SK-N-SH (cell line): ENCODE measurements at regions not wholly inside any gene's neighbourhood (a gene's known extent, or its start where the extent isn't known, plus 50 kb on each side); places are given as distances from the start of the nearest gene placed in this dataset.

Experiments used
- CTCF ChIA-PET: fragments of 300-600, 350-600 bp; formaldehyde crosslinking; extraction: SDS; loops from one replicate; lab custom pipeline; 2021; lab: Yijun Ruan, JAX
- POLR2A ChIA-PET: fragments of 350-600 bp; sonication (Branson Sonifier 250); formaldehyde crosslinking; extraction: SDS; loops from one replicate; lab custom pipeline; 2020; ENCODE audit warnings: antibody characterized with exemption, inconsistent platforms; lab: Yijun Ruan, JAX
- DNase-seq: peaks from one replicate; pipeline ENCODE4 v3.0.0; 2012
- H2AFZ ChIP-seq: fragments of 200-600 bp; sonication (generic); 2 replicates; pipeline ENCODE4 v1.8.1; 2016; ENCODE audit warnings: antibody characterized with exemption, mild to moderate bottlenecking, low read depth
- H3F3A ChIP-seq: fragments of 200-600 bp; sonication (generic); replicated peaks from 2 replicates; pipeline ENCODE3; 2016; ENCODE audit warnings: antibody characterized with exemption, mild to moderate bottlenecking; ENCODE audit not compliant: insufficient read depth
- H3K27ac ChIP-seq, 2 experiments: fragments of 200-500 bp in 1 of 2; fragments of 200-600 bp in 1 of 2; sonication (Bioruptor generic) in 1 of 2; sonication (generic), shearing (Covaris generic) in 1 of 2; 2 replicates each; pipeline versions ENCODE4 v1.5.1 to v1.6.1; 2014 to 2016; ENCODE audit warnings: low read depth in 2 of 2, inconsistent platforms in 1 of 2, low read length in 1 of 2, mild to moderate bottlenecking in 1 of 2, mixed read lengths in 1 of 2
- H3K27me3 ChIP-seq: fragments of 200-600 bp; sonication (generic), shearing (Covaris generic); 2 replicates; pipeline ENCODE4 v1.6.1; 2016; ENCODE audit warnings: mixed run types; ENCODE audit not compliant: insufficient read depth
- H3K36me3 ChIP-seq, 2 experiments: fragments of 200-500 bp in 1 of 2; fragments of 200-600 bp in 1 of 2; sonication (Bioruptor generic) in 1 of 2; sonication (generic) in 1 of 2; replicated peaks in 1 of 2; 2 replicates each; pipeline versions ENCODE3 to v1.5.1; 2014 to 2016; ENCODE audit warnings: low read length in 1 of 2, mild to moderate bottlenecking in 1 of 2; ENCODE audit not compliant: insufficient read depth in 2 of 2, control insufficient read depth in 1 of 2
- H3K4me1 ChIP-seq, 2 experiments: fragments of 200-500 bp in 1 of 2; fragments of 200-600 bp in 1 of 2; sonication (Bioruptor generic) in 1 of 2; sonication (generic), shearing (Covaris generic) in 1 of 2; 2 replicates each; pipeline versions ENCODE4 v1.5.1 to v1.6.1; 2014 to 2016; ENCODE audit warnings: low read depth in 1 of 2, low read length in 1 of 2, mixed run types in 1 of 2; ENCODE audit not compliant: insufficient read depth in 2 of 2, control insufficient read depth in 1 of 2
- H3K4me2 ChIP-seq: fragments of 200-600 bp; sonication (generic), shearing (Covaris generic); 2 replicates; pipeline ENCODE4 v1.6.1; 2017; ENCODE audit warnings: mixed run types
- H3K4me3 ChIP-seq, 2 experiments: fragments of 200-500 bp in 1 of 2; fragments of 200-600 bp in 1 of 2; sonication (Bioruptor generic) in 1 of 2; sonication (generic), shearing (Covaris generic) in 1 of 2; 2 replicates each; pipeline versions ENCODE4 v1.5.1 to v1.8.1; 2014 to 2016; ENCODE audit warnings: low read depth in 2 of 2, inconsistent platforms in 1 of 2, low read length in 1 of 2, mild to moderate bottlenecking in 1 of 2, mixed read lengths in 1 of 2, moderate library complexity in 1 of 2
- H3K79me2 ChIP-seq: fragments of 200-600 bp; sonication (generic); 2 replicates; pipeline ENCODE4 v1.8.1; 2017; ENCODE audit warnings: mild to moderate bottlenecking; ENCODE audit not compliant: insufficient read depth
- H3K9ac ChIP-seq: fragments of 200-600 bp; sonication (generic); 2 replicates; pipeline ENCODE4 v1.6.1; 2017; ENCODE audit warnings: mixed run types
- H3K9me2 ChIP-seq: fragments of 200-600 bp; sonication (generic); 2 replicates; pipeline ENCODE4 v1.6.1; 2017; ENCODE audit warnings: mixed run types
- H3K9me3 ChIP-seq: fragments of 200-600 bp; sonication (generic); 2 replicates; pipeline ENCODE4 v1.6.1; 2017; ENCODE audit warnings: mixed run types, mild to moderate bottlenecking, moderate library complexity
- H4K20me1 ChIP-seq: fragments of 200-600 bp; sonication (generic); 2 replicates; pipeline ENCODE4 v1.6.1; 2017; ENCODE audit warnings: mild to moderate bottlenecking, mixed run types; ENCODE audit not compliant: insufficient read depth
- ELF1 ChIP-seq: IDR thresholded peaks from 2 replicates; pipeline ENCODE4 v1.4.0; 2012
- FOXM1 ChIP-seq: IDR thresholded peaks from 2 replicates; pipeline ENCODE4 v1.4.0; 2012; ENCODE audit warnings: low read depth, mild to moderate bottlenecking
- GABPA ChIP-seq: IDR thresholded peaks from 2 replicates; pipeline ENCODE4 v1.4.0; 2012; ENCODE audit warnings: low read depth, mild to moderate bottlenecking
- IRF3 ChIP-seq: fragments of 150-350 bp; IDR thresholded peaks from 2 replicates; pipeline ENCODE4 v1.6.1; 2016; ENCODE audit warnings: mild to moderate bottlenecking, low read depth, low read length
- MEF2A ChIP-seq: IDR thresholded peaks from 2 replicates; pipeline ENCODE4 v1.4.0; 2012; ENCODE audit warnings: low read depth, borderline replicate concordance
- MXI1 ChIP-seq: IDR thresholded peaks from 2 replicates; pipeline ENCODE4 v1.6.1; 2012; ENCODE audit warnings: mild to moderate bottlenecking, low read depth, low read length, improper control_type of control experiment
- RCOR1 ChIP-seq: fragments of 150-350 bp; IDR thresholded peaks from 2 replicates; pipeline ENCODE4 v1.6.1; 2017; ENCODE audit warnings: antibody characterized with exemption, low read length
- TCF12 ChIP-seq: IDR thresholded peaks from 2 replicates; pipeline ENCODE4 v1.4.0; 2012
- TEAD4 ChIP-seq: IDR thresholded peaks from 2 replicates; pipeline ENCODE4 v1.4.0; 2012; ENCODE audit warnings: mild to moderate bottlenecking, borderline replicate concordance; ENCODE audit not compliant: insufficient read depth
- WGBS: methylation state at CpG from one replicate; pipeline ENCODE4 v1.1.6; 2017; ENCODE audit warnings: low lambda C conversion rate; 5-methylcytosine and 5-hydroxymethylcytosine counted together
- TF ChIP-seq, protein P1 (sequence below): IDR thresholded peaks from 2 replicates; pipeline ENCODE4 v1.4.0; 2012; ENCODE audit warnings: low read depth

- no peak for TF ChIP-seq MEF2A
- TF ChIP-seq, protein P1, sequence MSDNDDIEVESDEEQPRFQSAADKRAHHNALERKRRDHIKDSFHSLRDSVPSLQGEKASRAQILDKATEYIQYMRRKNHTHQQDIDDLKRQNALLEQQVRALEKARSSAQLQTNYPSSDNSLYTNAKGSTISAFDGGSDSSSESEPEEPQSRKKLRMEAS = no peak
Observed at GRCh38 chr11:133676265-133676664, 144.0 kb upstream of the OPCML start (continued).

GRCh38 chr11:133669371-133670053 is 137.2 kb upstream of the OPCML start:
- CTCF ChIA-PET = no interaction called here
- no peaks in the 10 kb centered on the region for H4K20me1 ChIP-seq
- no peaks in the 10 kb centered on the region for H3K79me2 ChIP-seq
- no peaks in the 10 kb centered on the region for H3K4me1 ChIP-seq
- no peaks in the 10 kb centered on the region for H3F3A ChIP-seq
- peaks cover 4% of the 10 kb centered on the region; the same call in 1 of the 2 replicates for H3K9me3 ChIP-seq
- no peak overlapping the region for H3K9ac ChIP-seq
- WGBS = 66% methylated on average over 12 of the region's 12 CpGs
- H3K4me2 ChIP-seq = no peak overlapping the region
- no peaks in the 10 kb centered on the region for H3K27me3 ChIP-seq
- DNase-seq = no peak
- H3K4me3 ChIP-seq = no peak overlapping the region
- no peaks in the 10 kb centered on the region for H3K36me3 ChIP-seq
- H3K9me2 ChIP-seq = no peaks in the 10 kb centered on the region
- H3K27ac ChIP-seq = no peak overlapping the region
- POLR2A ChIA-PET = no interaction called here
- H2AFZ ChIP-seq = no peak overlapping the region
- TF ChIP-seq MXI1 (no peak), TCF12 (no peak), GABPA (no peak), RCOR1 (no peak), TEAD4 (no peak), IRF3 (no peak)

DNA sequence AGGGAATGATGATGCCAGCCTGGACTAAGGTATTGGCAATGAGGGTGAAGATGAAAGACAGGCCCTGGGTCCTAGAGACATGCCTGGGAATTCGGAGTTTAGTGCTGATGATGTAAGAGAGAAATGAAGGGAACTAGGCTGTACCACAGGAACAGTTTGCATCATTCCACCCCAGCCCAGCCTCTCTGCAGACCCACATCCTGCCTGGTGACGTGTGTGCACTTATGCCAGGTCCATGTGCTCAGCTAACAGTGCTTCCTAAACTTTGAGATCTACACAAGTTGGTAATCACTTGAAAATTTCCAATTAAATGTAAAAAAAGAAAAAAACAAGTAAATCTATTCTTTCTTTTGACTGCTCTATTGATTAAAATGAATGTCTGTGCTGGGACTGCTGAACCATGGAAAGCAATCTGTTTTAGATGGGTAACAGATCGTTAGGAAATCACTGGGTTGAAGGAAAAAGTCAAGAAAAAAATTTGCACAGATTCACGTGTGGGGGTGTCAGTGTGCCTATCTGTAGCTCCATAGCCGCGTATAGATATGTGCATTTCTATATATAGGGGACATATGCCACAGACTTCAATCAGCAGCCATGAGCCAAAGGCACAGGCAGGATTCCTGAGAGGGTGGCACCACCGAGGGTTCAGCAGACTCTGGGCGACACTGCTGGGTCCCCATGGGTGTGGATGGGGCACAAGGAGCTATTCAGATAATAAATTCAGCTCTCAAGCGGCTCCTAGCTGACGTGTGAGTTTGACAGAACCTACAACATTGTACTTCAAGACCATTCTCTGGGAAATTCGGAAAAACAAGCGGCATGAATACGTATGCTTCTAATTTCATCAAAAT is 131.1 kb upstream of the OPCML start:
- Histone ChIP-seq H4K20me1 (no peaks in the 10 kb centered on the region), H3K79me2 (no peaks in the 10 kb centered on the region), H3K9ac (no peak overlapping the region), H3K27me3 (no peaks in the 10 kb centered on the region), H3K9me3 (no peaks in the 10 kb centered on the region; the same call in 1 of the 2 replicates), H3K9me2 (no peaks in the 10 kb centered on the region), H3F3A (no peaks in the 10 kb centered on the region), H3K36me3 (no peaks in the 10 kb centered on the region), H3K4me1 (no peaks in the 10 kb centered on the region), H3K4me2 (no peak overlapping the region), H3K4me3 (no peak overlapping the region), H2AFZ (no peak overlapping the region), H3K27ac (no peak overlapping the region)
- TF ChIP-seq ELF1 (no peak), FOXM1 (no peak)
- POLR2A ChIA-PET = no interaction called here
- CTCF ChIA-PET = interaction anchor here (2.1 kb wide), 1 partner anchor 529 kb away, joined by 5 read pairs; no protein-coding TSS in a partner anchor
- no peak for DNase-seq
- 19% methylated on average over 13 of the region's 13 CpGs for WGBS
